Stomach (tissue), 4 donors: ENCODE measurements at regions not wholly inside any gene's neighbourhood (a gene's known extent, or its start where the extent isn't known, plus 50 kb on each side); places are given as distances from the start of the nearest gene placed in this dataset.

Experiments
- POLR2A ChIP-seq, 4 donors: fragments of 450-650 bp; IDR thresholded peaks; one replicate each; pipeline ENCODE4 v1.6.1; 2016; ENCODE audit warnings: antibody characterized with exemption in 4 of 4, control low read depth in 2 of 4, mild to moderate bottlenecking in 1 of 4, moderate library complexity in 1 of 4
- POLR2AphosphoS5 ChIP-seq, 3 donors: sonication (generic); formaldehyde crosslinking; IDR thresholded peaks; one replicate each; pipeline ENCODE4 v1.6.1; 2016; ENCODE audit warnings: antibody characterized with exemption in 3 of 3
- TF ChIP-seq, protein P1 (sequence below), 7 experiments: fragments of 450-650 bp in 4 of 7; fragments of 200-600 bp in 3 of 7; sonication (generic) in 3 of 7; IDR thresholded peaks; one replicate each; pipeline ENCODE4 v1.5.1; 2016 to 2019; ENCODE audit warnings: antibody characterized with exemption in 7 of 7, control low read depth in 2 of 7, mild to moderate bottlenecking in 1 of 7

DNA sequence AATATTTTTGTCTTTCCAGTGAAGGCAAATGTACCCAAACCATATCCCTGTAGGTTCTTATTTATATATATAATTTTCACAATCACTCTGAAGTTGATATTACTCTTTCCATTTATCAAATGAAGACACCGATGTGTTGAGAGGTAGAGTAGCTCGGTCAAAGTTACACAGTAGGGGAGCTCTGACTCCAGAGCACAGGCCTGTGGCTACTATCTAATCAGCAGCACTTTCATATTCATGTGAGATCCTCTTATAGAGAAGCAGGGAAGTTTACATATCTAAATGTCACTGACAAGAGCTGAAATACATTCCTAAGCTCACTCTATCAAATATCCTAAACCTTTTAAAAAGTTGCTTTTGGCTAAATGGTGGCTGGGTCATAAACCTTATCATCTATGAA lies 241.1 kb upstream of the B3GALT2 start:
- TF ChIP-seq, protein P1, sequence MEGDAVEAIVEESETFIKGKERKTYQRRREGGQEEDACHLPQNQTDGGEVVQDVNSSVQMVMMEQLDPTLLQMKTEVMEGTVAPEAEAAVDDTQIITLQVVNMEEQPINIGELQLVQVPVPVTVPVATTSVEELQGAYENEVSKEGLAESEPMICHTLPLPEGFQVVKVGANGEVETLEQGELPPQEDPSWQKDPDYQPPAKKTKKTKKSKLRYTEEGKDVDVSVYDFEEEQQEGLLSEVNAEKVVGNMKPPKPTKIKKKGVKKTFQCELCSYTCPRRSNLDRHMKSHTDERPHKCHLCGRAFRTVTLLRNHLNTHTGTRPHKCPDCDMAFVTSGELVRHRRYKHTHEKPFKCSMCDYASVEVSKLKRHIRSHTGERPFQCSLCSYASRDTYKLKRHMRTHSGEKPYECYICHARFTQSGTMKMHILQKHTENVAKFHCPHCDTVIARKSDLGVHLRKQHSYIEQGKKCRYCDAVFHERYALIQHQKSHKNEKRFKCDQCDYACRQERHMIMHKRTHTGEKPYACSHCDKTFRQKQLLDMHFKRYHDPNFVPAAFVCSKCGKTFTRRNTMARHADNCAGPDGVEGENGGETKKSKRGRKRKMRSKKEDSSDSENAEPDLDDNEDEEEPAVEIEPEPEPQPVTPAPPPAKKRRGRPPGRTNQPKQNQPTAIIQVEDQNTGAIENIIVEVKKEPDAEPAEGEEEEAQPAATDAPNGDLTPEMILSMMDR (IDR thresholded peaks at IDR 0.05) = no peak
- TF ChIP-seq POLR2A (IDR thresholded peaks at IDR 0.05) = no peak
- no peak for TF ChIP-seq POLR2AphosphoS5 (IDR thresholded peaks at IDR 0.05)
